ENCODE measurements at regions not wholly inside any gene's neighbourhood (a gene's known extent, or its start where the extent isn't known, plus 50 kb on each side); places are given as distances from the start of the nearest gene placed in this dataset.

DNA sequence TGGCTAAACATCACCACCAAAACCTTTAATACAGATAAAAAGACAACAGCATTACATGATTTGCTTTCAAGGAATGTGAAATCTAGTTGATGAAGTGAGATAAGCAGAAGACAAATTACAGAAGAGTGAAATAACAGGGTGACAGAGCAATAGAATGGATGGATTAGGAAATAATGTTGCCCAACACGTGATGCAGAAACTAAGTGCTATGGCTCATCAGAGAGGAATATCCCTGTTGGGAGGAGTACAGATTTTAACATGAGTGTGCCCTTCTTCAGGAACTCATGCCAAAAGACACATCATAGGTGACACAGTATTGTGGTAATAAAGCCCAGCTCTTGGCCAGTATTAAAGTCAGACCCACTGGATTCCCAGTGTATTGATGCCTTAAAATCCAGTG, 176.6 kb upstream of the RAG2 start:
- Histone ChIP-seq H3K27ac (peak overlapping the region; percentile 62), H3F3A (ENCODE audit: insufficient read depth) (peaks cover 12% of the 10 kb centered on the region), H3K9ac (peak overlapping the region; percentile 17; the same call in 1 of the 2 replicates), H3K4me2 (ENCODE audit: unreplicated experiment) (no peak overlapping the region), H3K36me3 (ENCODE audit: low read depth) (no peaks in the 10 kb centered on the region), H3K79me2 (ENCODE audit: insufficient read depth) (no peaks in the 10 kb centered on the region), H3K9me3 (ENCODE audit: low read depth) (no peaks in the 10 kb centered on the region), H3K9me2 (ENCODE audit: insufficient read depth) (no peaks in the 10 kb centered on the region), H2AFZ (no peak overlapping the region), H4K20me1 (ENCODE audit: insufficient read depth) (no peaks in the 10 kb centered on the region), H3K4me1 (ENCODE audit: insufficient read depth) (peaks cover 16% of the 10 kb centered on the region), H3K27me3 (replicated peaks; ENCODE audit: insufficient read depth) (peaks cover 14% of the 10 kb centered on the region), H3K4me3 (no peak overlapping the region)
- TF ChIP-seq EZH2 (IDR thresholded peaks at IDR 0.05; ENCODE audit: insufficient read depth, poor library complexity, severe bottlenecking), result no peak
- TF ChIP-seq EZH2phosphoT487 (IDR thresholded peaks at IDR 0.05; ENCODE audit: insufficient read depth, low read depth), result 0 out of 2 replicates have a peak, but pooled peaks have one; percentile 29
- peak; percentile 95 for DNase-seq
- in situ Hi-C loops (cut with MboI), result no loop called here
- 0% methylated on average over 1 of the region's 1 CpG for WGBS, 2 experiments (ENCODE audit: low coverage in 1 of 2, low lambda C conversion rate in 2 of 2, missing lambda C conversion rate in 2 of 2)

GRCh38 chr11:36763187-36763586, 165.2 kb upstream of the RAG2 start:
- TF ChIP-seq EZH2phosphoT487 (IDR thresholded peaks at IDR 0.05; ENCODE audit: insufficient read depth, low read depth) (no peak), EZH2 (IDR thresholded peaks at IDR 0.05; ENCODE audit: insufficient read depth, poor library complexity, severe bottlenecking) (no peak)
- H3K79me2 ChIP-seq (ENCODE audit: insufficient read depth), result no peaks in the 10 kb centered on the region
- WGBS, 2 experiments (ENCODE audit: low coverage in 1 of 2, low lambda C conversion rate in 2 of 2, missing lambda C conversion rate in 2 of 2), result 0% methylated on average over 1 of the region's 1 CpG
- H3K27ac ChIP-seq, result no peak overlapping the region
- H3K9ac ChIP-seq, result no peak overlapping the region
- H3K9me2 ChIP-seq (ENCODE audit: insufficient read depth), result no peaks in the 10 kb centered on the region
- in situ Hi-C loops (cut with MboI), result no loop called here
- H3K4me1 ChIP-seq (ENCODE audit: insufficient read depth), result no peaks in the 10 kb centered on the region
- H4K20me1 ChIP-seq (ENCODE audit: insufficient read depth), result no peaks in the 10 kb centered on the region
- H3K4me3 ChIP-seq, result no peak overlapping the region
- H3F3A ChIP-seq (ENCODE audit: insufficient read depth), result no peaks in the 10 kb centered on the region
- no peak overlapping the region for H2AFZ ChIP-seq
- H3K9me3 ChIP-seq (ENCODE audit: low read depth), result no peaks in the 10 kb centered on the region
- no peak for DNase-seq
- no peaks in the 10 kb centered on the region; the same call in 1 of the 2 replicates for H3K27me3 ChIP-seq (replicated peaks; ENCODE audit: insufficient read depth)
- no peak overlapping the region for H3K4me2 ChIP-seq (ENCODE audit: unreplicated experiment)
- no peaks in the 10 kb centered on the region for H3K36me3 ChIP-seq (ENCODE audit: low read depth)

DNA sequence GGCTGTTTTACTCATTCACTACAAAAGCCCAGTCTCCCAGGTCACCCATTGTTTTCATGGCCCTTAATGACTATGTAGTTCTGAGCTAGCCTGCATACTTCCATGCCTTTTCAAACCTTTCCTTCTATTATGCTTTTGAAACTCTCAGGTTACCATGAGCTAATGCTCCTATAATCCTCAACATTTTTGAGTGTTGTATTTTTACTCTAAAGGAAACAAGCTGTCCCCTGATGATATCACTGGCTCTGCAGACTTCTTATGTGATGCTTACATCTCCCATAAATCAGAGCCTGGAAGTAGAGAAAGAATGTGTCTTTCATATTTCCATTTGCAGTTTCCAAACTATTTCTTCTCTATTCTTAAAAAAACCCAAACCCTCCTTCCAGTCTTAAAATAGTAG, 159.0 kb upstream of the RAG2 start:
- H4K20me1 ChIP-seq (ENCODE audit: insufficient read depth), result no peaks in the 10 kb centered on the region
- H3K4me1 ChIP-seq (ENCODE audit: insufficient read depth), result no peaks in the 10 kb centered on the region
- H3K9me3 ChIP-seq (ENCODE audit: low read depth), result no peaks in the 10 kb centered on the region
- no peaks in the 10 kb centered on the region; the same call in 1 of the 2 replicates for H3K27me3 ChIP-seq (replicated peaks; ENCODE audit: insufficient read depth)
- no peak overlapping the region for H3K27ac ChIP-seq
- H3K9ac ChIP-seq, result no peak overlapping the region
- in situ Hi-C loops (cut with MboI), result no loop called here
- TF ChIP-seq EZH2phosphoT487 (IDR thresholded peaks at IDR 0.05; ENCODE audit: insufficient read depth, low read depth) (no peak), EZH2 (IDR thresholded peaks at IDR 0.05; ENCODE audit: insufficient read depth, poor library complexity, severe bottlenecking) (no peak)
- no peaks in the 10 kb centered on the region for H3K9me2 ChIP-seq (ENCODE audit: insufficient read depth)
- no peak overlapping the region for H3K4me2 ChIP-seq (ENCODE audit: unreplicated experiment)
- no peaks in the 10 kb centered on the region for H3K36me3 ChIP-seq (ENCODE audit: low read depth)
- no peaks in the 10 kb centered on the region for H3F3A ChIP-seq (ENCODE audit: insufficient read depth)
- no peak for DNase-seq
- H3K79me2 ChIP-seq (ENCODE audit: insufficient read depth), result no peaks in the 10 kb centered on the region
- no peak overlapping the region for H3K4me3 ChIP-seq
- no peak overlapping the region for H2AFZ ChIP-seq

DNA sequence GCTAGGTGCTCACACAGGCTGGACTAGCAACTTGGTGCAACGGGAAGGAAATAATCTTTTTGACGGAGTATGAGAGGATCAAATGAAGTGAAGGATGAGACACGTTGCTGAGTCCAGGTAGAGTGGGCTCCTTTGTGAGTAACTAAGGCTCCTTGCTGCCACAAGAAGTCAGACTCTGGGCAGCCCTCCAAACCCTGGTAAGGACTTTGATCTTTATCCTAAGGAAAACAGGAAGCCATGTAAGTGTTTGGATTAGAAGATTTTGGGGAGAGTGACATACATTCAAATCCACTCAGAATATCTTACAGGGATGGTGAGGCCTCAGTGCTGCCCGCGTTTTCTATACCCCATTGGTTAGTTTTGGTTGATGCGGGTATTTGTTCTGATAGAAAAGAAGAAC, 155.9 kb upstream of the RAG2 start:
- H3K4me2 ChIP-seq (ENCODE audit: unreplicated experiment), result no peak overlapping the region

GRCh38 chr11:36751996-36752395, 154.0 kb upstream of the RAG2 start:
- in situ Hi-C loops (cut with MboI), result no loop called here
- no peaks in the 10 kb centered on the region for H3K9me3 ChIP-seq (ENCODE audit: low read depth)

More for the DNA sequence above, 155.9 kb upstream of the RAG2 start:
- H3K4me3 ChIP-seq, result no peak overlapping the region
- TF ChIP-seq EZH2 (IDR thresholded peaks at IDR 0.05; ENCODE audit: insufficient read depth, poor library complexity, severe bottlenecking), result no peak
- TF ChIP-seq EZH2phosphoT487 (IDR thresholded peaks at IDR 0.05; ENCODE audit: insufficient read depth, low read depth), result no peak
- no peak for DNase-seq
- H3K4me1 ChIP-seq (ENCODE audit: insufficient read depth), result no peaks in the 10 kb centered on the region; the same call in 1 of the 2 replicates
- no peaks in the 10 kb centered on the region for H3K9me2 ChIP-seq (ENCODE audit: insufficient read depth)
- in situ Hi-C loops (cut with MboI), result no loop called here
- peaks cover 3% of the 10 kb centered on the region; the same call in 1 of the 2 replicates for H3K27me3 ChIP-seq (replicated peaks; ENCODE audit: insufficient read depth)
- no peaks in the 10 kb centered on the region for H3K79me2 ChIP-seq (ENCODE audit: insufficient read depth)
- H3F3A ChIP-seq (ENCODE audit: insufficient read depth), result no peaks in the 10 kb centered on the region
- H3K36me3 ChIP-seq (ENCODE audit: low read depth), result no peaks in the 10 kb centered on the region
- H4K20me1 ChIP-seq (ENCODE audit: insufficient read depth), result no peaks in the 10 kb centered on the region
- no peak overlapping the region for H2AFZ ChIP-seq
- no peaks in the 10 kb centered on the region for H3K9me3 ChIP-seq (ENCODE audit: low read depth)
- no peak overlapping the region for H3K9ac ChIP-seq
- H3K27ac ChIP-seq, result no peak overlapping the region
- 58 to 59% methylated on average over 6 of the region's 6 CpGs for WGBS, 2 experiments (ENCODE audit: low coverage in 1 of 2, low lambda C conversion rate in 2 of 2, missing lambda C conversion rate in 2 of 2)

More at GRCh38 chr11:36751996-36752395, 154.0 kb upstream of the RAG2 start:
- Histone ChIP-seq H3K9me2 (ENCODE audit: insufficient read depth) (no peaks in the 10 kb centered on the region), H3K4me2 (ENCODE audit: unreplicated experiment) (no peak overlapping the region), H3K79me2 (ENCODE audit: insufficient read depth) (no peaks in the 10 kb centered on the region), H3K4me3 (no peak overlapping the region), H3K9ac (no peak overlapping the region), H3K27me3 (replicated peaks; ENCODE audit: insufficient read depth) (peaks cover 3% of the 10 kb centered on the region; the same call in 1 of the 2 replicates), H3K4me1 (ENCODE audit: insufficient read depth) (no peaks in the 10 kb centered on the region; the same call in 1 of the 2 replicates), H3K27ac (no peak overlapping the region), H2AFZ (no peak overlapping the region), H3F3A (ENCODE audit: insufficient read depth) (no peaks in the 10 kb centered on the region), H4K20me1 (ENCODE audit: insufficient read depth) (no peaks in the 10 kb centered on the region), H3K36me3 (ENCODE audit: low read depth) (no peaks in the 10 kb centered on the region)
- DNase-seq, result no peak
- TF ChIP-seq EZH2phosphoT487 (IDR thresholded peaks at IDR 0.05; ENCODE audit: insufficient read depth, low read depth) (no peak), EZH2 (IDR thresholded peaks at IDR 0.05; ENCODE audit: insufficient read depth, poor library complexity, severe bottlenecking) (no peak)
- WGBS, 2 experiments (ENCODE audit: low coverage in 1 of 2, low lambda C conversion rate in 2 of 2, missing lambda C conversion rate in 2 of 2), result 48 to 58% methylated on average over 3 of the region's 3 CpGs

Data from GM23248 (cell line).